Neural cell (in vitro differentiated cells): ENCODE measurements at regions not wholly inside any gene's neighbourhood (a gene's known extent, or its start where the extent isn't known, plus 50 kb on each side); places are given as distances from the start of the nearest gene placed in this dataset.

Experiments used
- CTCF ChIP-seq: fragments of 450-650 bp; IDR thresholded peaks from 2 replicates; pipeline ENCODE4 v1.5.1; 2014; ENCODE audit warnings: antibody characterized with exemption, mild to moderate bottlenecking, moderate library complexity; ENCODE audit not compliant: poor library complexity, severe bottlenecking
- EZH2 ChIP-seq: fragments of 200-600, 300-800 bp; shearing (Covaris generic), sonication (generic); IDR thresholded peaks from 2 replicates; pipeline ENCODE4 v1.6.1; 2014; ENCODE audit warnings: antibody characterized with exemption, low read length, borderline replicate concordance, mild to moderate bottlenecking; ENCODE audit not compliant: insufficient read depth, poor library complexity, severe bottlenecking
- POLR2AphosphoS5 ChIP-seq: IDR thresholded peaks from 2 replicates; pipeline ENCODE4 v1.6.1; 2012
- REST ChIP-seq: IDR thresholded peaks from 2 replicates; pipeline ENCODE4 v1.6.1; 2012; ENCODE audit warnings: borderline replicate concordance
- TAF1 ChIP-seq: IDR thresholded peaks from 2 replicates; pipeline ENCODE4 v1.6.1; 2012; ENCODE audit warnings: low read depth

DNA sequence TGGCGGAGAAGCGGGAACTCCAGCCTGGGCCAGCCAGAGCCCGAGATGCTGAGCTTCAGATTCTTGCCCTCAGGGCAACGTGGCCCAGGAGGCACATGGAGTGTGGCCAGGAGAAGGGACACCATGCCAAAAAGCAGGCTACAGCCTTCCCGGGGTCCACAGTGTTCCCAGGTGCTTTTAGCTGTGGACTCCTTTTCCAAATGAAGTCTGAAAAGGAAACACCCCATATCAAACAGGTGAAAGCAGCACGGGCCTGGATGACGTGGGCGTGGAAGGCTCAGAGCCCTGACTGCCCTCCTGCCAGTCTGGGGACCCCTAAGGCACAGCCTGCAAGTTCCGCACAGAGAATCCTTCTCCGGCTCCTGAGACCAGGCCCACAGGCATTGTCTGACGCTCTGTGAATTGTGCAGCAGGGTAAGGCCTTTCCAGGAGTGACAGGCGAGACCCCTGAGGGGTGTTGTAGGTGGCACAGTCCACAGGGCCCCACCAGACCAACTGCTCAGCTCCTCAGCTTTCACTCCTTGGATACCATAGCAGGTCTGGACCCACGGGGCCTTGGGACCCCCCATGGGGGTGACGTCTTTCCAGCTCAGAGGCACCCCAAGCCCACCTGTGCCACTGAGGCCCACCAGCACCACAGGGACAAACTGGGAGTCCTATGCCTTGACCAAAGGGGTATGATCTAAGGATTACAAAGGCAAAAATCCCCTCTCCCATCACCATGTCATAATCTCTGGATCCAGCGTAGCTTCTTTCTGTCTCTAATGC lies 69.6 kb upstream of the RAB6C start:
- TF ChIP-seq POLR2AphosphoS5 (no peak), REST (no peak), CTCF (no peak), EZH2 (no peak), TAF1 (no peak)
